ENCODE measurements at regions not wholly inside any gene's neighbourhood (a gene's known extent, or its start where the extent isn't known, plus 50 kb on each side); places are given as distances from the start of the nearest gene placed in this dataset.

- no peak for ATAC-seq
- H3K4me1 Mint-ChIP-seq, result no peaks in the 10 kb centered on the region
- H3K27ac Mint-ChIP-seq, result no peak overlapping the region
- DNase-seq, result no peak
- CTCF ChIA-PET, result no interaction called here
- no peaks in the 10 kb centered on the region for H3K9me3 Mint-ChIP-seq (ENCODE audit: low read depth)
- H3K4me3 Mint-ChIP-seq, result no peak overlapping the region
- H3K27me3 Mint-ChIP-seq, result no peaks in the 10 kb centered on the region
- no peaks in the 10 kb centered on the region for H3K36me3 Mint-ChIP-seq
Observed at GRCh38 chr3:23000371-23000770, 202.8 kb upstream of the UBE2E2 start.

GRCh38 chr3:23002151-23002550, 201.0 kb upstream of the UBE2E2 start:
- H3K4me3 Mint-ChIP-seq, result no peak overlapping the region
- no peaks in the 10 kb centered on the region for H3K4me1 Mint-ChIP-seq
- no peak for ATAC-seq
- H3K9me3 Mint-ChIP-seq (ENCODE audit: low read depth), result no peaks in the 10 kb centered on the region
- H3K27ac Mint-ChIP-seq, result no peak overlapping the region
- no peaks in the 10 kb centered on the region for H3K27me3 Mint-ChIP-seq
- H3K36me3 Mint-ChIP-seq, result no peaks in the 10 kb centered on the region
- CTCF ChIA-PET, result no interaction called here
- no peak for DNase-seq

- no peaks in the 10 kb centered on the region for H3K4me1 Mint-ChIP-seq
- CTCF ChIA-PET, result no interaction called here
- no peaks in the 10 kb centered on the region for H3K36me3 Mint-ChIP-seq
- H3K27ac Mint-ChIP-seq, result no peak overlapping the region
- DNase-seq (no peak), ATAC-seq (no peak)
- H3K27me3 Mint-ChIP-seq, result no peaks in the 10 kb centered on the region
- no peaks in the 10 kb centered on the region for H3K9me3 Mint-ChIP-seq (ENCODE audit: low read depth)
- H3K4me3 Mint-ChIP-seq, result no peak overlapping the region
Observed at GRCh38 chr3:23002836-23003732, 200.0 kb upstream of the UBE2E2 start.

GRCh38 chr3:23003733-23004046, 199.4 kb upstream of the UBE2E2 start:
- no peak overlapping the region for H3K4me3 Mint-ChIP-seq
- H3K36me3 Mint-ChIP-seq, result no peaks in the 10 kb centered on the region
- ATAC-seq (no peak), DNase-seq (no peak)
- no peaks in the 10 kb centered on the region for H3K9me3 Mint-ChIP-seq (ENCODE audit: low read depth)
- CTCF ChIA-PET, result no interaction called here
- H3K27me3 Mint-ChIP-seq, result no peaks in the 10 kb centered on the region
- no peak overlapping the region for H3K27ac Mint-ChIP-seq
- no peaks in the 10 kb centered on the region for H3K4me1 Mint-ChIP-seq

GRCh38 chr3:23004971-23005370, 198.2 kb upstream of the UBE2E2 start:
- no peak overlapping the region for H3K4me3 Mint-ChIP-seq
- DNase-seq, result no peak
- H3K4me1 Mint-ChIP-seq, result no peaks in the 10 kb centered on the region
- H3K27ac Mint-ChIP-seq, result no peak overlapping the region
- H3K9me3 Mint-ChIP-seq (ENCODE audit: low read depth), result peaks cover 1% of the 10 kb centered on the region
- ATAC-seq, result no peak
- CTCF ChIA-PET, result no interaction called here
- no peaks in the 10 kb centered on the region for H3K27me3 Mint-ChIP-seq
- H3K36me3 Mint-ChIP-seq, result no peaks in the 10 kb centered on the region

- Mint-ChIP-seq H3K4me3 (no peak overlapping the region), H3K9me3 (ENCODE audit: low read depth) (peaks cover 4% of the 10 kb centered on the region), H3K36me3 (no peaks in the 10 kb centered on the region), H3K4me1 (no peaks in the 10 kb centered on the region), H3K27ac (no peak overlapping the region), H3K27me3 (no peaks in the 10 kb centered on the region)
- CTCF ChIA-PET, result no interaction called here
- ATAC-seq, result no peak
- no peak for DNase-seq
Observed at GRCh38 chr3:23017801-23018200, 185.3 kb upstream of the UBE2E2 start.

- CTCF ChIA-PET, result no interaction called here
- no peak overlapping the region for H3K27ac Mint-ChIP-seq
- no peaks in the 10 kb centered on the region for H3K36me3 Mint-ChIP-seq
- peaks cover 8% of the 10 kb centered on the region for H3K9me3 Mint-ChIP-seq (ENCODE audit: low read depth)
- H3K27me3 Mint-ChIP-seq, result no peaks in the 10 kb centered on the region
- DNase-seq, result no peak
- no peak overlapping the region for H3K4me3 Mint-ChIP-seq
- ATAC-seq, result no peak
- H3K4me1 Mint-ChIP-seq, result no peaks in the 10 kb centered on the region
Observed at GRCh38 chr3:23019596-23020300, 183.4 kb upstream of the UBE2E2 start.

- Mint-ChIP-seq H3K4me3 (no peak overlapping the region), H3K4me1 (no peaks in the 10 kb centered on the region), H3K27me3 (no peaks in the 10 kb centered on the region), H3K27ac (no peak overlapping the region), H3K36me3 (no peaks in the 10 kb centered on the region), H3K9me3 (ENCODE audit: low read depth) (peaks cover 4% of the 10 kb centered on the region)
- ATAC-seq (no peak), DNase-seq (no peak)
- CTCF ChIA-PET, result no interaction called here
Observed at GRCh38 chr3:23028294-23028693, 174.8 kb upstream of the UBE2E2 start.

GRCh38 chr3:23029001-23029400, 174.1 kb upstream of the UBE2E2 start:
- no peaks in the 10 kb centered on the region for H3K4me1 Mint-ChIP-seq
- no peaks in the 10 kb centered on the region for H3K27me3 Mint-ChIP-seq
- ATAC-seq, result no peak
- CTCF ChIA-PET, result no interaction called here
- no peaks in the 10 kb centered on the region for H3K36me3 Mint-ChIP-seq
- DNase-seq, result no peak
- peaks cover 2% of the 10 kb centered on the region for H3K9me3 Mint-ChIP-seq (ENCODE audit: low read depth)
- no peak overlapping the region for H3K4me3 Mint-ChIP-seq
- no peak overlapping the region for H3K27ac Mint-ChIP-seq

GRCh38 chr3:23035927-23036640, 167.0 kb upstream of the UBE2E2 start:
- H3K27ac Mint-ChIP-seq, result no peak overlapping the region

GRCh38 chr3:23036728-23037127, 166.4 kb upstream of the UBE2E2 start:
- H3K9me3 Mint-ChIP-seq (ENCODE audit: low read depth), result peaks cover 2% of the 10 kb centered on the region
- H3K27me3 Mint-ChIP-seq, result no peaks in the 10 kb centered on the region
- ATAC-seq (no peak), DNase-seq (no peak)
- no peak overlapping the region for H3K4me3 Mint-ChIP-seq
- no peak overlapping the region for H3K27ac Mint-ChIP-seq
- H3K36me3 Mint-ChIP-seq, result no peaks in the 10 kb centered on the region
- H3K4me1 Mint-ChIP-seq, result no peaks in the 10 kb centered on the region
- CTCF ChIA-PET, result no interaction called here

More at GRCh38 chr3:23035927-23036640, 167.0 kb upstream of the UBE2E2 start:
- H3K9me3 Mint-ChIP-seq (ENCODE audit: low read depth), result peaks cover 2% of the 10 kb centered on the region
- CTCF ChIA-PET, result no interaction called here
- ATAC-seq (no peak), DNase-seq (no peak)
- no peaks in the 10 kb centered on the region for H3K27me3 Mint-ChIP-seq
- no peak overlapping the region for H3K4me3 Mint-ChIP-seq
- no peaks in the 10 kb centered on the region for H3K4me1 Mint-ChIP-seq
- H3K36me3 Mint-ChIP-seq, result no peaks in the 10 kb centered on the region

GRCh38 chr3:23038471-23038870, 164.7 kb upstream of the UBE2E2 start:
- no peaks in the 10 kb centered on the region for H3K27me3 Mint-ChIP-seq
- ATAC-seq, result no peak
- no peak overlapping the region for H3K4me3 Mint-ChIP-seq
- H3K9me3 Mint-ChIP-seq (ENCODE audit: low read depth), result peaks cover 2% of the 10 kb centered on the region
- H3K27ac Mint-ChIP-seq, result no peak overlapping the region
- no peak for DNase-seq
- H3K4me1 Mint-ChIP-seq, result no peaks in the 10 kb centered on the region
- CTCF ChIA-PET, result no interaction called here
- H3K36me3 Mint-ChIP-seq, result no peaks in the 10 kb centered on the region

GRCh38 chr3:23041918-23042696, 161.0 kb upstream of the UBE2E2 start:
- DNase-seq (no peak), ATAC-seq (no peak)
- no peaks in the 10 kb centered on the region for H3K27me3 Mint-ChIP-seq
- CTCF ChIA-PET, result no interaction called here
- H3K36me3 Mint-ChIP-seq, result no peaks in the 10 kb centered on the region
- H3K27ac Mint-ChIP-seq, result no peak overlapping the region
- H3K4me3 Mint-ChIP-seq, result no peak overlapping the region
- peaks cover 9% of the 10 kb centered on the region for H3K9me3 Mint-ChIP-seq (ENCODE audit: low read depth)
- no peaks in the 10 kb centered on the region for H3K4me1 Mint-ChIP-seq

Data from activated CD8-positive, alpha-beta memory T cell treated with anti-CD3 and anti-CD28 coated beads, Interleukin-2, amount 10 ng/mL, durations not matched to agents 7 days and 5 days (primary cell).